HepG2 (cell line): ENCODE measurements at regions not wholly inside any gene's neighbourhood (a gene's known extent, or its start where the extent isn't known, plus 50 kb on each side); places are given as distances from the start of the nearest gene placed in this dataset.

Experiments used
- ARNT ChIP-seq: fragments of 450-650 bp; IDR thresholded peaks from 2 replicates; pipeline ENCODE4 v1.6.1; 2017
- MYNN ChIP-seq: sonication (generic); formaldehyde crosslinking; IDR thresholded peaks from 2 replicates; pipeline ENCODE4 v1.4.0; 2020; ENCODE audit warnings: mild to moderate bottlenecking, low read depth, missing genetic modification reagents
- TF ChIP-seq, protein P1 (sequence below): sonication (generic); formaldehyde crosslinking; IDR thresholded peaks from 2 replicates; pipeline ENCODE4 v1.5.0; 2020; ENCODE audit warnings: mild to moderate bottlenecking, missing genetic modification reagents, moderate library complexity

DNA sequence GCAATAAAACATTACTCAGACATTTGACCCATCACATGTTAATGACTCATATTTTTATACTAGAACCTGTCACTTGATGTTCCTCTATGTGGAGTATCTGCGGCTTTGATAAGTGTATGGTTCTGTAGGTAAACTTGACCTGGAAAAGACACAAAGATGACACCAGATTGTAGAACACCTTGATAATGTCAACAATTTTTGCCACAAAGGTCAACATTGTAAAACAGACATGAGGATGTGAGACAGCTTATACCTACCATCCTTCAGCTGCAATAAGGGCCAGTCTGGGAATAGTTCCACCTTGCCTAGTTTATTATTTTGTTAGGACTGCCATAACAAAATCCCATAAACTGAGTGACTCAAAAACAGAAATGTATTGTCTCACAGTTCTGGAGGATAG is 202.4 kb downstream of the LMBRD1 start:
- TF ChIP-seq, protein P1, sequence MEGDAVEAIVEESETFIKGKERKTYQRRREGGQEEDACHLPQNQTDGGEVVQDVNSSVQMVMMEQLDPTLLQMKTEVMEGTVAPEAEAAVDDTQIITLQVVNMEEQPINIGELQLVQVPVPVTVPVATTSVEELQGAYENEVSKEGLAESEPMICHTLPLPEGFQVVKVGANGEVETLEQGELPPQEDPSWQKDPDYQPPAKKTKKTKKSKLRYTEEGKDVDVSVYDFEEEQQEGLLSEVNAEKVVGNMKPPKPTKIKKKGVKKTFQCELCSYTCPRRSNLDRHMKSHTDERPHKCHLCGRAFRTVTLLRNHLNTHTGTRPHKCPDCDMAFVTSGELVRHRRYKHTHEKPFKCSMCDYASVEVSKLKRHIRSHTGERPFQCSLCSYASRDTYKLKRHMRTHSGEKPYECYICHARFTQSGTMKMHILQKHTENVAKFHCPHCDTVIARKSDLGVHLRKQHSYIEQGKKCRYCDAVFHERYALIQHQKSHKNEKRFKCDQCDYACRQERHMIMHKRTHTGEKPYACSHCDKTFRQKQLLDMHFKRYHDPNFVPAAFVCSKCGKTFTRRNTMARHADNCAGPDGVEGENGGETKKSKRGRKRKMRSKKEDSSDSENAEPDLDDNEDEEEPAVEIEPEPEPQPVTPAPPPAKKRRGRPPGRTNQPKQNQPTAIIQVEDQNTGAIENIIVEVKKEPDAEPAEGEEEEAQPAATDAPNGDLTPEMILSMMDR (CRISPR knock-in tag): no peak
- TF ChIP-seq MYNN (no peak), ARNT (no peak)
